Transverse colon (tissue), 4 donors: ENCODE measurements at regions not wholly inside any gene's neighbourhood (a gene's known extent, or its start where the extent isn't known, plus 50 kb on each side); places are given as distances from the start of the nearest gene placed in this dataset.

Experiments used
- DNase-seq: peaks from one replicate; pipeline ENCODE4 v3.0.0-alpha.2; 2019
- H3K27ac ChIP-seq, 4 donors: fragments of 200-600 bp; sonication (generic); 2 replicates each; pipeline ENCODE4 v1.5.1; 2016 to 2018; ENCODE audit warnings: inconsistent platforms in 4 of 4
- H3K27me3 ChIP-seq: fragments of 200-600 bp; sonication (generic); 2 replicates; pipeline ENCODE4 v1.5.1; 2017; ENCODE audit warnings: inconsistent platforms
- H3K36me3 ChIP-seq, 4 donors: fragments of 200-600 bp; sonication (generic); 2 replicates each; pipeline ENCODE4 v1.5.1; 2017 to 2019; ENCODE audit warnings: inconsistent platforms in 4 of 4
- H3K4me1 ChIP-seq, 4 donors: fragments of 200-600 bp; sonication (generic); 2 replicates each; pipeline ENCODE4 v1.5.1; 2017 to 2020; ENCODE audit warnings: inconsistent platforms in 4 of 4
- H3K4me3 ChIP-seq, 4 donors: fragments of 200-600 bp; sonication (generic); 1 replicate in 1 of 4; 2 replicates in 3 of 4; pipeline versions ENCODE4 v1.5.1 to v1.6.1; 2017 to 2019; ENCODE audit warnings: inconsistent platforms in 4 of 4
- H3K9me3 ChIP-seq, 2 donors: fragments of 200-600 bp; sonication (generic); 2 replicates each; pipeline ENCODE4 v1.5.1; 2017 to 2019; ENCODE audit warnings: inconsistent platforms in 2 of 2
- EP300 ChIP-seq: sonication (generic); formaldehyde crosslinking; IDR thresholded peaks from one replicate; pipeline ENCODE4 v1.6.1; 2017; ENCODE audit warnings: antibody characterized with exemption, low read depth
- POLR2A ChIP-seq: fragments of 450-650 bp; IDR thresholded peaks from one replicate; pipeline ENCODE4 v1.6.1; 2016; ENCODE audit warnings: antibody characterized with exemption, mild to moderate bottlenecking, moderate library complexity
- POLR2AphosphoS5 ChIP-seq, 3 donors: sonication (generic); formaldehyde crosslinking; IDR thresholded peaks; one replicate each; pipeline ENCODE4 v1.6.1; 2016; ENCODE audit warnings: antibody characterized with exemption in 3 of 3
- WGBS, 2 donors: methylation state at CpG; one replicate each; pipeline ENCODE4 v1.1.5; 2018; ENCODE audit warnings: low coverage in 1 of 2; 5-methylcytosine and 5-hydroxymethylcytosine counted together
- in situ Hi-C, 4 donors: fragments of 200-750 bp; cut with MboI; loops; one replicate each; pipeline versions ENCODE4 v1.15.0 to v1.15.1; 2017; ENCODE audit warnings: low sequenced_read_pairs in 3 of 4, low pct_ligation_motif_present in 1 of 4, low pct_unique_long_range_greater_than_20kb in 1 of 4
- intact Hi-C: fragments of 100-400 bp; cut with DNase I; formaldehyde crosslinking; loops from one replicate; pipeline ENCODE4 v1.15.1; 2023; ENCODE audit warnings: low total_unique reads
- TF ChIP-seq, protein P1 (sequence below), 5 experiments: fragments of 200-600 bp in 3 of 5; fragments of 450-650 bp in 2 of 5; sonication (generic) in 3 of 5; IDR thresholded peaks; 1 replicate in 2 of 5; 2 replicates in 3 of 5; pipeline ENCODE4 v1.5.1; 2016 to 2017; ENCODE audit warnings: antibody characterized with exemption in 5 of 5, inconsistent platforms in 3 of 5, mild to moderate bottlenecking in 2 of 5, moderate library complexity in 1 of 5

- Histone ChIP-seq H3K27me3 (no peaks in the 10 kb centered on the region), H3K36me3 (no peaks in the 10 kb centered on the region), H3K4me1 (no peaks in the 10 kb centered on the region), H3K4me3 (no peak overlapping the region), H3K27ac (no peak overlapping the region), H3K9me3 (no peaks in the 10 kb centered on the region)
- in situ Hi-C loops (no loop called here), intact Hi-C loops (no loop called here)
- 47% methylated on average over 2 of the region's 2 CpGs; no CpG with 5 or more reads in 1 of the 2 donors for WGBS, 2 donors
- DNase-seq, result no peak
- TF ChIP-seq POLR2A (no peak), EP300 (no peak), POLR2AphosphoS5 (IDR thresholded peaks at IDR 0.05) (no peak)
- TF ChIP-seq, protein P1, sequence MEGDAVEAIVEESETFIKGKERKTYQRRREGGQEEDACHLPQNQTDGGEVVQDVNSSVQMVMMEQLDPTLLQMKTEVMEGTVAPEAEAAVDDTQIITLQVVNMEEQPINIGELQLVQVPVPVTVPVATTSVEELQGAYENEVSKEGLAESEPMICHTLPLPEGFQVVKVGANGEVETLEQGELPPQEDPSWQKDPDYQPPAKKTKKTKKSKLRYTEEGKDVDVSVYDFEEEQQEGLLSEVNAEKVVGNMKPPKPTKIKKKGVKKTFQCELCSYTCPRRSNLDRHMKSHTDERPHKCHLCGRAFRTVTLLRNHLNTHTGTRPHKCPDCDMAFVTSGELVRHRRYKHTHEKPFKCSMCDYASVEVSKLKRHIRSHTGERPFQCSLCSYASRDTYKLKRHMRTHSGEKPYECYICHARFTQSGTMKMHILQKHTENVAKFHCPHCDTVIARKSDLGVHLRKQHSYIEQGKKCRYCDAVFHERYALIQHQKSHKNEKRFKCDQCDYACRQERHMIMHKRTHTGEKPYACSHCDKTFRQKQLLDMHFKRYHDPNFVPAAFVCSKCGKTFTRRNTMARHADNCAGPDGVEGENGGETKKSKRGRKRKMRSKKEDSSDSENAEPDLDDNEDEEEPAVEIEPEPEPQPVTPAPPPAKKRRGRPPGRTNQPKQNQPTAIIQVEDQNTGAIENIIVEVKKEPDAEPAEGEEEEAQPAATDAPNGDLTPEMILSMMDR (IDR thresholded peaks at IDR 0.05), result no peak
Observed at GRCh38 chr2:71791061-71791450, 337.7 kb downstream of the DYSF start.

DNA sequence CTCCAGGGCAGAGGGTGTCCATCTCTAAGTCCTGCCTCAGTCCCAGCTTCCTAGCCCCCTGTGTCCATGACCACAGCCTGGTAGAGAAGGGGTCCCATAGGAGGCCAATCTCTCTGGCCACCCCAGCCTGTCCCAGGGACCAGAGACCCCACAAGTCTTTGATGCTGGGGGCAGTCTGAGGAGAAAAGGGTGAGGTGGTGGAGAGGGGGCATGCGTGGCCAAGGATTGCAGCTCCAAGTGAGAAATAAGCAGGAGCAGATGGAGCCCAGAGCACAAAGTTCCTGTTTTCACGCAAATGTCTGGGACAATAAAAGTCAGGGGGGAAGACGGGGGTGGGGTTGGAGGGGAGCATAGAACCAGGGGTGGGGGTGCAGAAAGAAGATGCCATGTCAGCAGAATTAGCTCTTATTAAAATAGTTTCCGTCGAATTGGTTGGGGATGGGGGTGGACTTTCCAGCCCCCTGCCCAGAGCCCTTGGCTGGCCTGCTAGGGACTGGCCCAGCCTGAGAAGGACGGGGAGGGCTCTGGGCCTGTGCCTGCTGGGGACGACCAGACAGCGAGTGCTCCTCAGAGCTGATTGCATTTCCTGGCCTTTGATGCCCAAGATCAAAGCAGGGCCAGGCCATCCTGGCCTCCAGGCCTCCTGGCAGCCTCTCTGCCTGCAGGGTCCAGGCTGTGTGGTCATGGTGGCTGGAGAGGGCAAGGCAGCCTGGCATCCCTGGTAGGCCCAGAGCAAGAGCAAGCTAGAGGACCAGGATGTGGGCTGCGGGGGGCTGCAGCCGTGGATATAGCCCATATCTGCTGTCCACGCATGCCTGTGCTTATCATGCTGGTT, 337.1 kb downstream of the DYSF start:
- peaks cover 0 to 5% (median 2%) of the 10 kb centered on the region in 4 donors for H3K4me1 ChIP-seq

GRCh38 chr2:71789556-71790204, 336.3 kb downstream of the DYSF start:
- no peaks in the 10 kb centered on the region for H3K9me3 ChIP-seq
- no peaks in the 10 kb centered on the region for H3K27me3 ChIP-seq
- H3K4me1 ChIP-seq, result peaks cover 0 to 12% (median 8%) of the 10 kb centered on the region in 4 donors
- intact Hi-C loops (no loop called here), in situ Hi-C loops (no loop called here)
- 94 to 97% methylated on average over 14 of the region's 14 CpGs for WGBS, 2 donors
- H3K36me3 ChIP-seq, result no peaks in the 10 kb centered on the region
- H3K4me3 ChIP-seq, result no peak overlapping the region
- TF ChIP-seq POLR2AphosphoS5 (IDR thresholded peaks at IDR 0.05), result no peak
- TF ChIP-seq, protein P1 (IDR thresholded peaks at IDR 0.05), result no peak
- TF ChIP-seq POLR2A, result no peak
- no peak for TF ChIP-seq EP300
- H3K27ac ChIP-seq, result no peak overlapping the region
- no peak for DNase-seq

More for the DNA sequence above, 337.1 kb downstream of the DYSF start:
- no peak overlapping the region for H3K4me3 ChIP-seq
- no peak for DNase-seq
- H3K9me3 ChIP-seq, result no peaks in the 10 kb centered on the region
- no peaks in the 10 kb centered on the region for H3K36me3 ChIP-seq
- TF ChIP-seq, protein P1 (IDR thresholded peaks at IDR 0.05), result no peak
- TF ChIP-seq POLR2AphosphoS5 (IDR thresholded peaks at IDR 0.05) (no peak), EP300 (no peak), POLR2A (no peak)
- intact Hi-C loops (no loop called here), in situ Hi-C loops (no loop called here)
- no peak overlapping the region for H3K27ac ChIP-seq
- WGBS, 2 donors, result 78 to 89% methylated on average over 5 to 11 of the region's 11 CpGs
- H3K27me3 ChIP-seq, result no peaks in the 10 kb centered on the region

GRCh38 chr2:71788601-71789240, 335.4 kb downstream of the DYSF start:
- intact Hi-C loops (no loop called here), in situ Hi-C loops (no loop called here)
- Histone ChIP-seq H3K36me3 (no peaks in the 10 kb centered on the region), H3K9me3 (no peaks in the 10 kb centered on the region), H3K4me3 (no peak overlapping the region), H3K27me3 (no peaks in the 10 kb centered on the region), H3K4me1 (peaks cover 0 to 15% (median 9%) of the 10 kb centered on the region in 4 donors), H3K27ac (no peak overlapping the region)
- no peak for DNase-seq
- TF ChIP-seq POLR2A, result no peak
- no peak for TF ChIP-seq POLR2AphosphoS5 (IDR thresholded peaks at IDR 0.05)
- no peak for TF ChIP-seq EP300
- TF ChIP-seq, protein P1 (IDR thresholded peaks at IDR 0.05), result no peak
- WGBS, 2 donors, result 78 to 91% methylated on average over 4 to 9 of the region's 9 CpGs
